Activated naive CD4-positive, alpha-beta T cell (primary cell): ENCODE measurements at regions not wholly inside any gene's neighbourhood (a gene's known extent, or its start where the extent isn't known, plus 50 kb on each side); places are given as distances from the start of the nearest gene placed in this dataset.

Experiments
- DNase-seq, 4 experiments: peaks; one replicate each; lab custom pipeline; 2025; lab: John Stamatoyannopoulos, UW

DNA sequence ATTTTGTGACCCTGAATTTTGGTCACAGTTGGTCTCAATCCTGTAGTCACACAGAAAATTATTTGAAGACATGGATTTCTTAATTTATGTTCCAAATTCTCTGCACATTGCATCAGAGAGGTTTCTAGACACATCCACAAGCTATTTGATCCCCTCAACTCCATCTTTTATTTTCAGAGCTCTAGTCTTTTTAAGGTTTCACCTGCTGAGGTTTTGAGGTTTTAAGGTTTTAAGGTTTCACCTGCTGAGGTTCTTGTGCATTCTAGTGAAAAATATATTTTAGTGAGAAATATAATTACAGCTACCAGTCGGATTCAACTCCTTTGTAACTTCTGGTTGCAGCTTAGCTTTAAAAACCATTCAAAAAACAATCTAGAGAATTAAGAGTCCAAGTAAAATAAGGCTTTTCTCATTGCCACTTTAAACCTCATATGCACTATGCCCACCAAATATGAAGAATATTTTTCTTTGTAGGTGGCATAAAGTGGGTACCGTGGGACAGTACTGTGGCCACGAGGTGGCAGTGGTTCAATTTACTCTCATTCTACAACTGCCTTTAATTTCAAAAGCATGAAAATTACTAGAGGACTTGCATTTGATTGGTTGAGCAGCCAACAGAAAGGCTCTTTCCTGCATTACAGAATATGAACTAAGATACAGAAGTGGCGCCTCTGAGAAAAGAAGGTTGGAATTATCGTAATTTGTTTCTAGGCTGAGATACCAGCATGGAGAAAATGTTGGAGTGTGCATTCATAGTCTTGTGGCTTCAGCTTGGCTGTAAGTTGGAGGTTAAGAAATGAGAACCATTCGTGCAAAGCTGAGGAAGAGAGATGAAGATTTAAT, 366.5 kb upstream of the OR4E1 start:
- DNase-seq, result peak in 1 of 4 experiments; percentile 16

DNA sequence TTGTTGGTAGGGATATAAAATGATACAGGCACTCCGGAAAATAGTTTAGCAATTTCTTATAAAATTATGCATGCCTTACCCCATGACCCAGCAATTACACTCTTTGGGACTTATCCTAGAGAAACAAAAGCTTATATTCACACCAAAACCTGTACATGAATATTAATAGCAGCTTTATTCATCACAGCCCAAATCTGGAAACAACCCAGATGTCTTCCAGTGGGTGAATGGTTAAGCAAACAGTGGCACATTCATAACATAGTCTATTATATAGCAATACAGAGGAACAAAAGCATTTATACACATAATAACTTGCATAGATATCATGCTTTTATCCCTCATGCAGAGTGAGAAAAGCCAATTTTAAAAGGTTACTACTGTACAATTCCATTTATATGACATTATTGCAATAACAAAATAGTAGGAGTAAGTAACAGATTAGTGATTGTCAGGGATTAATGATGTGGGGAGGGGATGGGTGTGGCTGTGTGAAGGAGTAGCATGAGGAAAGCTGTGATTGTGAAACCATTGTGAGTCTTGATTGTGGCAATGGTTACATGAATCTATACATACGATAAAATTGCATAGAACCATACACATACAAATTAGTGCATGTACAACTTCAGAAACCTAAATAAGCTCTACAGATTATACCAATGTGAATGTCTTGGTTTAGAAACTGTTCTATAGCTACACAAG, 363.1 kb upstream of the OR4E1 start:
- DNase-seq, result no peak

DNA sequence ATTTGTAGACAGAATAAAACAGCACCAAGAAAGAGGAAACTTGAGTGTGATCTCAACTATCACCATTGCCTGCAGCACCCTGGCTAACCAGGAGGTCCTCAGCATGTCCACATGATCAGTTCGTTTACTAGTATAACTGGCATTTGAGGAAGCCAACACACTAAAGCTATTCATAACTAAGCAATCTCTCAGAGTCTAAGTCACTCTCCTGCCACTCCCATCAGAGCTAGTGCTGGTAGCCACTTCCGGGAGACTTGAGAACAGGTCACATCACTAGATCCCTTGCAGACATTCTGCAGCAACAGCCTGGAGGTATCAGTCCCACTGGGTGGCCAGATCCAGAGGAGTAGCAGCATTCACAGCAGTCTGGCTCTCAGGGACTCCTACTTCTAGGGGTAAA, 352.9 kb upstream of the OR4E1 start:
- DNase-seq, result no peak

DNA sequence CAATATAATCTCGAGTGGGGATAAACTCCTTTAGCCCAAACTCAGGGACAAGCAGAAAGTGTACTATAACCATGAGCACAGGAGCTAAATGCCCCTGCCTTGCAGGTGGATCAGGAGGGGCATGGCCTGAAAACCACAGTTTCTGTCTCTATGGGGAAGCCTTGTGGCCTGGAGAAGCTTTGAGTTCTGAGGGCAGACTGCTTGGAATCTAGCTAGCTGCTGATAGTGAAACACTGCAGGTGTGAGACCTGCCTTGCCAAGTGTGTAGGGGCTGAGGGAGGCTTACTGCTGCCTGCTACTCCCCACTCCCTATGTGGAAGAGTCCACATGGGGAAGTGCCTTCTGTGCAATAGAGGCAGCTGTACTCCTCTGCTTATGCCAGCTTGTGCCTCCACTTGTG, 352.3 kb upstream of the OR4E1 start:
- DNase-seq, result no peak

DNA sequence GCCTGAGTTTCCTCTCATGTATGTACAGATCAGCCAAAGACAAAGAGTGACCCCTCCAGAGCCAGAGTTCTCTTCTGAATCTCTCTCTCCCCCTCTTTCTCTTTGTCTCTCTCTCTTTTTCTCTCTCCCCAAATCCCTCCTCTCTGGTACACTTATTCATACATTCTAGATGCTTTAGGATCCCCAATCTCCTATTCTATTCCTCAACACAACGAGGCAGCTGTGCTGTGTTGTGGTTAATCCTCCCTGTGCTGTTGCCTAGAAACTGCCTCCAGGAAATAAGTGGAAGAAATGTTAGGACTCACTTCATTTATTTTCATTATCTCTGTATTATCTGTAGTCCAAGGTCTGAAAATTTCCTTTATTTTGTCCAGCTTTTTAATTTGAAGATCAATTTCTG, 350.5 kb upstream of the OR4E1 start:
- DNase-seq, result no peak

DNA sequence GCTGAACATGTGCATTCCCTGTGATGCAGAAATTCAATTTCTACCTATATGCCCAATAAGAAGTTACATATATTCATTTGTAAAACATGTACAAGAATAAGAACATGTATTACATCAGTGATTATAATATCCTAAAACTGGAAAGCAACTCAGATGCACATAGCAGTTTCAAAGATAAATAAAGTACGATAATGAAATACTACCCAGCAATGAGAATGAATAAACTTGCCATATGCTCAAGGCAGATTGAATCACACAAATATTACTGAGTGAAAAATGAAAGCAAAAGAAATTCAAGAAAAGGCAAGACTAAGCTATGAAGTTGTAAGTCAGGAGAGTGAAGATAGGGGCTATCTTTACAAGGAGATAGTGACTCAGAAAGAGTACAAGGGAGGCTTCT, 345.3 kb upstream of the OR4E1 start:
- no peak for DNase-seq

DNA sequence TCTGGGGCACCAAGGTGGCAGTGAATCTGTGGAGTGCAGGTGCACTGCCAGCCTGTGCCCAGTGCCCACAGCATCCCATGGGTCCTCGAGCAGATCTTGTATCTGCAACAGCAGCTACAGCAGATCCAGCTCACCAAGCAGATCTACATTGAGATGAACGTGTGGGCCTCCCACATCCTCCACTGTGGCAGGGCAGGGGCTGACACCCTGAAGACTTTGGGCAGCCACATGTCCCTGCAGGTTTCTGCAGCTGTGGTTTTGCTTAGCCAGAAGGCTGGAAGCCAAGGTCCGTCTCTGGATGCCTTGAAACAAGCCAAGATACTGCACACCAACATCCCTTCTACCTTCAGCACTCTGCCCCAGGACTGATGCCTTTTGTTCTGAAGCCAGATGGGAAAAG, 338.8 kb upstream of the OR4E1 start:
- no peak for DNase-seq

DNA sequence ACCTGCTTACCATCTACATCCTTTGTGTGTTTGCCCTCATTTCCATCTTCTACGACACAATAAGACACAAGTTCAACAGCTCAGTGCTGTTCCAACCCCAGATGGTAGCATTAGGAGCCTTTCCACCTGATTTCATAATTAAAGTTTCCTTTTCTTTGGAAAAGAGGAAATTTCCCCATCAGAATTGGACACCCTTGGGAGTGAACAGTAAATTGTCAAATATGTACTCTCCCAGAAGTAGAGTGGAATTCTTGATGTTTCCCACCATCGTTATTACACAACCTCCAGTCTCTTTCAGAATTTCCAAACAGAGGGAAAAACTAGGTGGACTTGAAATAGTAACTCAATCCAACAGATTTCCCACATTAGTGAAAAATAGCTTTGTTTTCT, 337.6 kb upstream of the OR4E1 start:
- no peak for DNase-seq

DNA sequence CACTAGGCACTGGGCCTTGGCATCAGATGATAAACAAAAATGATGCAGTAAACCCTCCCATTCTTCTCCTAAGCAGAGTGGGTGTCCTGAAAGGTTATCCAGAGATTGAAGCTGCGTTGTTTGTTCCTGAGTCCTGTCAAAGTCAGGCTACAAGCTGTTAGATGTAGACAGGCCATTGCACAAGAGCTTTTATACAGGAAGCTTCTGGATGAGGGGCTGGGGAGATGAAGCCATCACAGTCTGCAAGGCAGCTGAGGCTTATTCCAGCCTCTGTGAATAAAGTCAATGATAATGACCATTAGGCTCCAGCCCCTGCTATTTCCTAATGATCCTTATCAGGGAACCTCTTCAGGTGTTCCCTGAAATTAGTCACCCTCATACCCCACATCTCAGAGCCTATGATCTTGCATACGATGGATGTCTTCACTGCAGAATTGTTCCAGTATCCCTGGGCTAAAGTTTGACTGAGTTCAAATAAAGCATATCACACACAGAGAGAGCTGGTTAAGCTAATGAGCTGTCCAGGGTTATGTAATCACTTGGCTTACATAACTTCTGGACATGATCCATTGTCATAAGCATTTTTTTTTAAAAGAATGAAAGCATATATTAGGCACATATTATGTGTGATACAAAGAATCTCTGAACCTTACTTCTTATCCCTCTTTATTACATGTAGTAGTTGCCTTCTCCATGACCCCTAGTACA, 337.1 kb upstream of the OR4E1 start:
- no peak for DNase-seq

DNA sequence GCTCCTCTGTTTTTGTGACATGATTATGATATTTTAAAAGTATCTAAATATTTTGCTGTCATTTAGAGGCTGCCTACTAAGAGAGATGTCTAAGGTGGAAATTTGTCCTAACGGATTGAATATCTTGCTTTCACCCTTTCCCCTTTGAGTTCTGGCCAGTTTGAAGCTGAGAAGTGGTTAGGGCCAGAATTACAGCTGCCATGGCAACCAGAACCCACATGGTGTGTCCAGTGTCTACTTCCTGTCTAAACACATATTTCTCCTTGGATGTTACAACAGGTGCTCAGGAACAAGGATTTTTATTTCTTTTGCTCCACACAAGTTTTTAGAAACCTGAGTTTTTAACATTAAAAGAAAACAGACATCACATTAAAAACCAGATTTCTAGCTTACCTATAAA, 335.1 kb upstream of the OR4E1 start:
- DNase-seq, result no peak

DNA sequence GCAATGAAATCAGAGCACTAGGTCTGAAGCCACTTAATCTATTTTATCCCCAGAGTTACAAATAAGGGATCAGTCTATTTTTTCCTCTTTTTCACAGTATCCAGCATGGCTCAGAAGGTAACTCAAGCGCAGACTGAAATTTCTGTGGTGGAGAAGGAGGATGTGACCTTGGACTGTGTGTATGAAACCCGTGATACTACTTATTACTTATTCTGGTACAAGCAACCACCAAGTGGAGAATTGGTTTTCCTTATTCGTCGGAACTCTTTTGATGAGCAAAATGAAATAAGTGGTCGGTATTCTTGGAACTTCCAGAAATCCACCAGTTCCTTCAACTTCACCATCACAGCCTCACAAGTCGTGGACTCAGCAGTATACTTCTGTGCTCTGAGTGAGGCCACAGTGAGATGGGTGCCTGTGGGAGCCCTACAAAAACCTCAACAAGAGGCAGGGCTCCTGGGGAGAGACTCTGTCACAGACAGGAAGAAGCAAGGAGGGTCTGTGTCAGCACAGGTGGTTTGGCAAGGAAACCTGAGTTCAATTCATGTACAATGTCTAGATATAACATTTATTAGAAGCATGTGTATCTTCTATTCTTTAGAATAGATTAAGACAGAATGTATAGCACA, 334.3 kb upstream of the OR4E1 start:
- DNase-seq, result no peak

DNA sequence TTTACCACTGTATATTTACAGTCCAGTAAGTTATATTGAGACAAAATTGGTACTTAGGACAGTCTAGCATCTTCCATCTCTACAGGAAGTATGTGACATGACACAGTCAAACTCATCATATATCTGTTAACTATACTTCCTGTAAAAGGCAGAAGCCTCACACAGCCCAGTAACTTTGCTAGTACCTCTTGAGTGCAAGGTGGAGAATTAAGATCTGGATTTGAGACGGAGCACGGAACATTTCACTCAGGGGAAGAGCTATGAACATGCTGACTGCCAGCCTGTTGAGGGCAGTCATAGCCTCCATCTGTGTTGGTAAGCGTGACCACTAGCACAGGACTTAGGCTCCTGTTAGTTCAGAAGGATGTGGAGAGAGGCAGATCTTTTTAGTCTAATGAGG, 333.7 kb upstream of the OR4E1 start:
- DNase-seq, result no peak

DNA sequence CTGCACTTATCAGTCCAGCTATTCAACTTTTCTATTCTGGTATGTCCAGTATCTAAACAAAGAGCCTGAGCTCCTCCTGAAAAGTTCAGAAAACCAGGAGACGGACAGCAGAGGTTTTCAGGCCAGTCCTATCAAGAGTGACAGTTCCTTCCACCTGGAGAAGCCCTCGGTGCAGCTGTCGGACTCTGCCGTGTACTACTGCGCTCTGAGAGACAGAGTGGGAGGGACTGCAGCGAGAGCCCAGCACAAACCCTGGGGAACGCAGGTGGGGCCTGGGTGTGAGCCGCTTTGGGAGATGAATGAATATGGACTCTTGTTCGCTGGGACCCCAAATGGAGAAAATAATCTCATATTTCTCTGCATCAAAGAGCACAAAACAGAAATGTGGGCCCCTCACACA, 329.8 kb upstream of the OR4E1 start:
- no peak for DNase-seq

DNA sequence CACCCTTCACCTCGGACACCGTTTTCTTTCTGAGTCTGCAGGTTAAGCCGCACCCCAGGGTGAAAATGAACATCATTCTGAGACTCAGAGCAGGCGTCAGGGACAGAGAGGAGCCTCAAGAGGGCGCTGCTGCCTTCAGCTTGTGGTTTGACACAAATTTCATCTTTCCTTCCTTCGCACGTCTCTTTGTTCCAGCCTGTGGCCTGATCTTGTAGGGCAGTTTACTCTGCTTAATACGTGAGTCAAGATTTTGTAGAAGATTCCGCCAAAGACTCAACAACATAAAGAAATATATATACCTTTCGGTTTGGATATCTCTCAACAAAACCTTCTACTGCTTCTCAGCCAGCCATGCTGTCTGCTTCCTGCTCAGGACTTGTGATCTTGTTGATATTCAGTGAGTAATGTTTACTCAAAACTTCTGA, 329.3 kb upstream of the OR4E1 start:
- DNase-seq, result peak; percentile 1 to 61 (median 32)

DNA sequence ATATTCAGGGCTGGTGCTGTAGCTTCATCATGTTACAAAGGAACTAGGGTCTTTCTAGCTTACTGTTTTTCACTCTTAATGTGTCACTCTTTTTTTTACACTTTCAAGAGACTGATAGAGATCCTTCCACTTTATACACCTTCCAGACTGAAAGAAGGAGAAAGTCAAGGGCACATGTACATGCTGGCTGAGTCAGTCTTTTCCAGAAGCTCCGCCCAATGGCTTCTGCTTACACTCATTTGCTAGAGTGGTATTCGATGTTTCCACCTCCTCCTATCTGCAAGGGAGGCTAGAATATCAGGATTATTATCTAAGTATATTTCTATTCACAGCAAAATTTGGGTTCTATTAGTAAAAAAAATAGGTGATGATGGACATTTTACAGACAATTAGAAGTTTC, 325.8 kb upstream of the OR4E1 start:
- no peak for DNase-seq

DNA sequence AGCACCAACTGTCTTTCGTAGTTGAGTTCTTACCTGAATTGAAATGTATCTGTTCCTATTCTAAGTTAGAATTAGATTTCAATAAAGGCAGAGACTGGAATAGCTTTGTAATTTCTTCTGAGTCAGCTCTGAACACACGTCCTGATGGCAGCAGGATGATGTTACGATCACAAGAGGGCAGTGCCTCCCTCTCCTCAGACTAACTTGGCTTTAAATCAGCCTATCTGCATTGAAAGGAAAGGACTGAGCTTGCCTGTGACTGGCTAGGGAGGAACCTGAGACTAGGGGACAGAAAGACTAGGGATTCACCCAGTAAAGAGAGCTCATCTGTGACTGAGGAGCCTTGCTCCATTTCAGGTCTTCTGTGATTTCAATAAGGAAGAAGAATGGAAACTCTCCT, 323.7 kb upstream of the OR4E1 start:
- no peak for DNase-seq

DNA sequence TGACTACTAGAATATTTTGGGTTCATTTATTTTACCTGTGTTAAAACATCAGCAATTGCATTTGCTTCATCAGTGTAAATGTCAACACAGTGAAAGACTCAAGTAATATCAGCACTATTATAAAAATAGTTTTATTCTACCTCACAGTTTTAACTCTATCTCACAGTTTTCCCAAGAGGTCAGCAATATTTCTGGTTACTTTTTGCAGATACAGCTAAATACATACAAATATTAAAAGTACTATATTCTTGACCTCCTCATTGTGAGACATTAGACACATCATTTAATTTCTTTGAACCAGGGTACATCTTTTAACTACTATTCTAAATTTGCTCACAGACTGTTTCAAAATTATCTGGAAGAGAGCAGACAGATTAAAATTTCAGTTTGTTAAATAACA, 321.7 kb upstream of the OR4E1 start:
- no peak for DNase-seq

DNA sequence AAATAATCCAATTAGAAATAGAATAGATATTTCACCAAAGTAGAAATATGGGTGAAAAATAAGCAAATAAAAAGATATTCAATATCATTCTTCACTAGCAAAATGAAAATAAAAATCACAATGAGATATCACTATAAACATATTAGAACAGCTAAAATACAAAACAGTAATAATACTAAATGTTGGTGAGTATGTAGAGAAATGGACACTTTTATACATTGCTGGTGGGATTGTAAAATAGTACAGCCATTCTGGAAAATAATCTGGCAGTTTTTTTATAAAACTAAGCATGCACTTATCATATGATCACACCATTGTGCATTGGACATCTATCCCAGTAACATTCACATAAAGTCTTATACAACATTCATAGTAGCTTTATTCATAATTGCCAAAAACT, 320.2 kb upstream of the OR4E1 start:
- no peak for DNase-seq

DNA sequence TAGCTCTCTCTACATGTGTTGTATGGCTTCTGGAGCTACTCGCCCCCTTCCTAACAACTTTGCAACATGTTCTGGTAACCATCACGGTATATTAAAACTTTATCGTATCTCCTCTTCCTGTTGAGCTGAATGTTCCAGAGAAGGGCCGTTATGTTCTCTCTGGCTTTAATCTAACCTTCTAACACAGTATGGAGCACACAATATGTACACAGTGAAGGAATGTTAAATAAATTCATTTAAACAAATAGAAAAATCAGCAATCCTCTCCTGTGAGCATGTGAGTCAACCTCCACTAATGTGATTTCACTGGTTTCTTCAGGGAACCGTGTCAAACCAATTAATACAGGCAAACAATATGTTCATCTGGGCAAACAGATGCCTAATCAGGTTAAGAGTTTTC, 319.5 kb upstream of the OR4E1 start:
- DNase-seq, result no peak

DNA sequence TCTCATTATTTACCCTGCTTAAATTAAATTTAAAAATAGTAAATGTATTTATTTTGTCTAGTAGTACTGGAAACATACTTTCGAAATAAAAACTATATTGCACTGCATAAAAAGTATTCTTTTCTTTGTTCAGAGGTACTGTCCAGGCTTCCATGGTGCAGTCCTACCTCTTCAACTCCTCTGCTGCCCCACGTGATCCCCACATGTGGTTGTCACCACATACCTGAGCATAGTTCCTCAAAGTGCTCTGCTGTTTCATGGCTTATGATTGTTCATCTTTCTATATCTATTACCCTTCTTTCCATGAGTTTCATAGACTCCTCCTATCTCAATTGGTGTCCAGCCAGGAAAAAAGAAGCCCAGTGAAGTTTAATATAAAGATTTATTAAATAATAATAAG, 317.5 kb upstream of the OR4E1 start:
- DNase-seq, result no peak

DNA sequence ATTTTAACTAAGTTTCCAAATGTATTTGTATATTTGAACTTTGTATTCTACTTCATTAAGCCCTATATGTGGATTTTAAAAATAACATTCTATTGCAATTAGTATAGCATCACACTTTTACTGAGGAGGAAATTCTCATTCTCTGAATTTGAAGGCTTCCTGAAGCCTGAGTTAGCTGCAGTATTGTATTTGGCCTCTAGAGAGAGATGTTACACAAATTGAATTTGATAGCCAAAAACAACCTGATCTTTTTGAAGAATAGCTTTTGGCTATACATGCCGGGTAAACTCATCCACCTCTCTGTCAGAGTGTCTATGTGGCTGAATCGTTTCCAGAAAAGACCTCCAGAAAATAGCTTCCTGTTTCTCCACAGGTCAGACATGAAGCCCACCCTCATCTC, 316.5 kb upstream of the OR4E1 start:
- DNase-seq, result no peak

DNA sequence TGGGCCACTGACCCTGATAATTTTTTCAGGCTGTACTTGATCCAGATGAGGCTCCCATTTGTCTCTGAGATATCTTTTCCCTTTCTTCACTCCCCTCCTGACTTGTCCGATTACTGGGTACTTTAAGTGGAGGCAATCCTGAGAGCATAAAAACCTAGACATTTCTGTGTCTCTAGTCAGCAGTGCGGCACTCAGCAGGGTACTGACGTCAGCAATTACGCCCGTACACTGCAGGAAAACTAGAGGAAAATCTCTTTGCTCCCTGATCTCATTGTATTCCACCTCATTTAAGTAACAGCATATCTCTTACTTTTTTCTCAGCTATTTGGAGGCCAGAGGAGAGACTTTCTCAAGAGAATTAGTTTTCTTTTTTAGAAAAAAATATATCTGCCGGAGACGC, 315.5 kb upstream of the OR4E1 start:
- no peak for DNase-seq

DNA sequence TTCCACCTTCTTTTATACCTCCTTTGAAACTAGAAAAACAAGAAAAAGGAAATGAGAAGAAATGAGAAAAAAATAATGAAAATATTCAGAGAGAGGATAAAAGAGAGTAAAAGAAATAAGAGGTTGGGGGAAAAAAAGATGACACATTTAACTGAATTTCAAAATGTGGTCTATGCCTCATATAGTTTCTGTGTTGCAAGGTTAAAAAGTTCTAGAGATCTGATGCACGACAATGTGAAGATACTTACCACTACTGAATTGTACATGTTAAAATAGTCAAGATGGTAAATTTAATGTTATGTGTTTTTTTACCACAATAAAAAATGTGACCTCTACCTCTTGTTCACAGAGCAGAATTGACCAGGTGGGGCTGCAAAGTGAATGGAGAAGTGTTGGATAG, 314.8 kb upstream of the OR4E1 start:
- DNase-seq, result no peak
